ENCODE measurements at regions not wholly inside any gene's neighbourhood (a gene's known extent, or its start where the extent isn't known, plus 50 kb on each side); places are given as distances from the start of the nearest gene placed in this dataset.

DNA sequence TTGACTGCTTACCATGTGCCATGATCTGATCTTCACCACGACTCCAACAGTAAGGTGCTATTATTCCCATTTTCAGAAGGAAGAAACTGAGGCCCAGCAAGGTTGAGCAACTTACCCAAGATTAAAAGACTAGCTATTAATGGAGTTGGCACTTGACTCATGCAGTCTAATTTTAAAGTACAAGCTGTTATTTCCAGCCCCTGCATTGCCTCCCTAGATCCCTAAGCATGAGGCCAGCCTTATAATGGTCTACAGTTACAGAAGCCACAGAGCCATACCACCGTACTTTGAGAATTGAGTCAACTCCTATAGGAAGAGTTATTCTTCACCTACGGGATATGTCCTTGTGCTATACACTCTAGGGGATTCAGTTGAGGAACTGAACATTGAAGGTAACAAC lies 66.7 kb upstream of the RBM19 start:
- DNase-seq (ENCODE audit: low spot score), result no peak
- TF ChIP-seq, protein P1, sequence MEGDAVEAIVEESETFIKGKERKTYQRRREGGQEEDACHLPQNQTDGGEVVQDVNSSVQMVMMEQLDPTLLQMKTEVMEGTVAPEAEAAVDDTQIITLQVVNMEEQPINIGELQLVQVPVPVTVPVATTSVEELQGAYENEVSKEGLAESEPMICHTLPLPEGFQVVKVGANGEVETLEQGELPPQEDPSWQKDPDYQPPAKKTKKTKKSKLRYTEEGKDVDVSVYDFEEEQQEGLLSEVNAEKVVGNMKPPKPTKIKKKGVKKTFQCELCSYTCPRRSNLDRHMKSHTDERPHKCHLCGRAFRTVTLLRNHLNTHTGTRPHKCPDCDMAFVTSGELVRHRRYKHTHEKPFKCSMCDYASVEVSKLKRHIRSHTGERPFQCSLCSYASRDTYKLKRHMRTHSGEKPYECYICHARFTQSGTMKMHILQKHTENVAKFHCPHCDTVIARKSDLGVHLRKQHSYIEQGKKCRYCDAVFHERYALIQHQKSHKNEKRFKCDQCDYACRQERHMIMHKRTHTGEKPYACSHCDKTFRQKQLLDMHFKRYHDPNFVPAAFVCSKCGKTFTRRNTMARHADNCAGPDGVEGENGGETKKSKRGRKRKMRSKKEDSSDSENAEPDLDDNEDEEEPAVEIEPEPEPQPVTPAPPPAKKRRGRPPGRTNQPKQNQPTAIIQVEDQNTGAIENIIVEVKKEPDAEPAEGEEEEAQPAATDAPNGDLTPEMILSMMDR (conservative IDR thresholded peaks at IDR 0.05; ENCODE audit: low read depth, low read length), result no peak
- no peak for TF ChIP-seq EZH2 (IDR thresholded peaks at IDR 0.05; ENCODE audit: borderline replicate concordance, low read depth, low read length, poor library complexity, severe bottlenecking)
- Histone ChIP-seq H3K36me3 (ENCODE audit: insufficient read depth, low read length, poor library complexity, severe bottlenecking) (no peaks in the 10 kb centered on the region), H3K9me3 (ENCODE audit: low read depth, low read length, poor library complexity, severe bottlenecking) (no peaks in the 10 kb centered on the region), H3K4me1 (ENCODE audit: insufficient read depth, low read length, poor library complexity, severe bottlenecking) (no peaks in the 10 kb centered on the region), H3K4me3 (ENCODE audit: low read depth, low read length, poor library complexity, severe bottlenecking) (no peak overlapping the region), H3K27me3 (replicated peaks; ENCODE audit: insufficient read depth, low read depth, low read length, poor library complexity) (peaks cover 2% of the 10 kb centered on the region), H3K27ac (ENCODE audit: low read depth, low read length, poor library complexity, severe bottlenecking) (no peak overlapping the region)
- POLR2A ChIA-PET (ENCODE audit: low non-redundant PET), result no interaction called here
- intact Hi-C loops (cut with micrococcal nuclease; ENCODE audit: unreplicated experiment), result no loop called here
- CTCF ChIA-PET, result no interaction called here
- no TSS peak for BruUV-seq (replicated peaks)

GRCh38 chr12:114030451-114030850 lies 64.3 kb upstream of the RBM19 start:
- ChIA-PET POLR2A (ENCODE audit: low non-redundant PET) (no interaction called here), CTCF (no interaction called here)
- Histone ChIP-seq H3K27me3 (replicated peaks; ENCODE audit: insufficient read depth, low read depth, low read length, poor library complexity) (peaks cover 2% of the 10 kb centered on the region), H3K9me3 (ENCODE audit: low read depth, low read length, poor library complexity, severe bottlenecking) (no peaks in the 10 kb centered on the region), H3K4me3 (ENCODE audit: low read depth, low read length, poor library complexity, severe bottlenecking) (no peak overlapping the region), H3K4me1 (ENCODE audit: insufficient read depth, low read length, poor library complexity, severe bottlenecking) (no peaks in the 10 kb centered on the region), H3K27ac (ENCODE audit: low read depth, low read length, poor library complexity, severe bottlenecking) (no peak overlapping the region), H3K36me3 (ENCODE audit: insufficient read depth, low read length, poor library complexity, severe bottlenecking) (no peaks in the 10 kb centered on the region)
- intact Hi-C loops (cut with micrococcal nuclease; ENCODE audit: unreplicated experiment), result no loop called here
- TF ChIP-seq, protein P1 (conservative IDR thresholded peaks at IDR 0.05; ENCODE audit: low read depth, low read length), result no peak
- TF ChIP-seq EZH2 (IDR thresholded peaks at IDR 0.05; ENCODE audit: borderline replicate concordance, low read depth, low read length, poor library complexity, severe bottlenecking), result no peak
- DNase-seq (ENCODE audit: low spot score), result no peak
- no TSS peak for BruUV-seq (replicated peaks)

GRCh38 chr12:114026805-114027204 lies 60.7 kb upstream of the RBM19 start:
- no peak for TF ChIP-seq EZH2 (IDR thresholded peaks at IDR 0.05; ENCODE audit: borderline replicate concordance, low read depth, low read length, poor library complexity, severe bottlenecking)
- TF ChIP-seq, protein P1 (conservative IDR thresholded peaks at IDR 0.05; ENCODE audit: low read depth, low read length), result no peak
- CTCF ChIA-PET, result no interaction called here
- intact Hi-C loops (cut with micrococcal nuclease; ENCODE audit: unreplicated experiment), result no loop called here
- H3K9me3 ChIP-seq (ENCODE audit: low read depth, low read length, poor library complexity, severe bottlenecking), result no peaks in the 10 kb centered on the region
- H3K27ac ChIP-seq (ENCODE audit: low read depth, low read length, poor library complexity, severe bottlenecking), result no peak overlapping the region
- H3K36me3 ChIP-seq (ENCODE audit: insufficient read depth, low read length, poor library complexity, severe bottlenecking), result no peaks in the 10 kb centered on the region
- no peak for DNase-seq (ENCODE audit: low spot score)
- H3K27me3 ChIP-seq (replicated peaks; ENCODE audit: insufficient read depth, low read depth, low read length, poor library complexity), result peaks cover 2% of the 10 kb centered on the region
- no peak overlapping the region for H3K4me3 ChIP-seq (ENCODE audit: low read depth, low read length, poor library complexity, severe bottlenecking)
- H3K4me1 ChIP-seq (ENCODE audit: insufficient read depth, low read length, poor library complexity, severe bottlenecking), result no peaks in the 10 kb centered on the region
- POLR2A ChIA-PET (ENCODE audit: low non-redundant PET), result no interaction called here
- no TSS peak for BruUV-seq (replicated peaks)

Measured in A673 (cell line).